Thoracic aorta (tissue), 2 donors: ENCODE measurements at regions not wholly inside any gene's neighbourhood (a gene's known extent, or its start where the extent isn't known, plus 50 kb on each side); places are given as distances from the start of the nearest gene placed in this dataset.

Experiments used
- ATAC-seq: fragments of 150-250 bp; one replicate; pipeline ENCODE4 v1.8.0; 2017; ENCODE audit warnings: low read depth; ENCODE audit not compliant: insufficient number of reproducible peaks, low FRiP score
- DNase-seq: peaks from one replicate; pipeline ENCODE4 v3.0.0-alpha.2; 2020; ENCODE audit warnings: low spot score
- H3K27ac ChIP-seq, 2 donors: fragments of 200-600 bp; sonication (generic); 1 replicate in 1 of 2; 2 replicates in 1 of 2; pipeline ENCODE4 v1.5.1; 2016; ENCODE audit warnings: mild to moderate bottlenecking in 2 of 2, moderate library complexity in 2 of 2
- H3K27me3 ChIP-seq: fragments of 200-600 bp; sonication (generic); replicated peaks from 2 replicates; pipeline ENCODE4 v1.6.0; 2016; ENCODE audit warnings: mild to moderate bottlenecking; ENCODE audit not compliant: insufficient read depth
- H3K36me3 ChIP-seq: fragments of 200-600 bp; sonication (generic); one replicate; pipeline ENCODE4 v1.5.1; 2016
- H3K4me1 ChIP-seq, 2 donors: fragments of 200-600 bp; sonication (generic); 1 replicate in 1 of 2; 2 replicates in 1 of 2; pipeline versions ENCODE4 v1.5.1 to v1.6.0; 2016; ENCODE audit warnings: low read depth in 2 of 2, mild to moderate bottlenecking in 1 of 2; ENCODE audit not compliant: control insufficient read depth in 1 of 2
- H3K4me3 ChIP-seq: fragments of 200-600 bp; sonication (generic); 2 replicates; pipeline ENCODE4 v1.5.1; 2016; ENCODE audit warnings: mild to moderate bottlenecking
- H3K9me3 ChIP-seq: fragments of 200-600 bp; sonication (generic); 2 replicates; pipeline ENCODE4 v1.5.1; 2016
- TF ChIP-seq, protein P1 (sequence below): fragments of 200-600 bp; sonication (generic); IDR thresholded peaks from one replicate; pipeline ENCODE4 v1.5.1; 2019; ENCODE audit warnings: antibody characterized with exemption

DNA sequence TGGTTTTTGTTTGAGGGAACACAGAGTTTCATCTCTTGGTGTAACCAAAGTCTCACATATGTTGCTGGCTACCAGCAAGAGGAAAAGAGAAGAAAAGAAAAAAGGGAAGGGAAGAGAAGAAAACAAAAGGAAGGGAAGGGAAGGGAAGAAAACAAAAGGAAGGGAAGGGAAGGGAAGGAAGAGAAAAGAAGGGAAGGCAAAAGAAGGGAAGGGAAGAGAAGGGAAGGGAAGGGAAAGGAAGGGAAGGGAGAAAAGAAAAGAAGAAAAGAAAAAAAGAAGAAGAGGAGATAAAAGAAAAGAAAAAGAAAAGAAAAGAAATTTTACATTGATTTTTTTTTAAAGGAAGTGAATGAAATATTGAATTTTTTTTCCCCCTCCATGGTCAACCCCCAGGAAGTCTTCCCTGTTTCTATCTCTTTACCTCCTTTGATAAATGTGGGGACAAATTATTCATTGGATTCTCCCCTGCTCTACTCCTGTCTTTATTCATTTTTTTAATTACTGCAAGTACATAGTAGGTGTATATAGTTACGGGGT is 228.0 kb downstream of the SHOX start:
- DNase-seq (no peak), ATAC-seq (no peak)
- no peaks in the 10 kb centered on the region for H3K4me1 ChIP-seq
- no peaks in the 10 kb centered on the region for H3K9me3 ChIP-seq
- no peak overlapping the region for H3K4me3 ChIP-seq
- no peak overlapping the region for H3K27ac ChIP-seq
- no peaks in the 10 kb centered on the region for H3K27me3 ChIP-seq
- TF ChIP-seq, protein P1, sequence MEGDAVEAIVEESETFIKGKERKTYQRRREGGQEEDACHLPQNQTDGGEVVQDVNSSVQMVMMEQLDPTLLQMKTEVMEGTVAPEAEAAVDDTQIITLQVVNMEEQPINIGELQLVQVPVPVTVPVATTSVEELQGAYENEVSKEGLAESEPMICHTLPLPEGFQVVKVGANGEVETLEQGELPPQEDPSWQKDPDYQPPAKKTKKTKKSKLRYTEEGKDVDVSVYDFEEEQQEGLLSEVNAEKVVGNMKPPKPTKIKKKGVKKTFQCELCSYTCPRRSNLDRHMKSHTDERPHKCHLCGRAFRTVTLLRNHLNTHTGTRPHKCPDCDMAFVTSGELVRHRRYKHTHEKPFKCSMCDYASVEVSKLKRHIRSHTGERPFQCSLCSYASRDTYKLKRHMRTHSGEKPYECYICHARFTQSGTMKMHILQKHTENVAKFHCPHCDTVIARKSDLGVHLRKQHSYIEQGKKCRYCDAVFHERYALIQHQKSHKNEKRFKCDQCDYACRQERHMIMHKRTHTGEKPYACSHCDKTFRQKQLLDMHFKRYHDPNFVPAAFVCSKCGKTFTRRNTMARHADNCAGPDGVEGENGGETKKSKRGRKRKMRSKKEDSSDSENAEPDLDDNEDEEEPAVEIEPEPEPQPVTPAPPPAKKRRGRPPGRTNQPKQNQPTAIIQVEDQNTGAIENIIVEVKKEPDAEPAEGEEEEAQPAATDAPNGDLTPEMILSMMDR: no peak
- no peaks in the 10 kb centered on the region for H3K36me3 ChIP-seq

DNA sequence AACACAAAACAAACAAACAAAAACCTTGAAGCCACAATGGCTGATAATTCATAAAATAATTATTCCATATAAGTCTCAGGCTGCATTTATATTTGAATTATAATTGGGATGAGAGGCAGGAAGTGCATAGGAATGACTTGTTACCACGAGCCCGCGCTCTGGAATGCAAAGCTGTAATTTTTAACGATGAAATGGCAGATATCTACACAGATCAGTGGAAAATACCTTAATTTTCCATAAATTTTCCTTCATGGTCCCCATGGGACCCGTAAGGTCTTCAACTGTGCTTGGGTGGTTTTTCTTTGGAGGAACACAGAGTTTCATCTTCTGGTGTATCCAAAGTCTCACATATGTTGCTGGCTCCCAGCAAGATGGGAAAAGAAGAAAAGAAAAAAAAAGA is 226.8 kb downstream of the SHOX start:
- H3K27ac ChIP-seq: no peak overlapping the region
- DNase-seq (no peak), ATAC-seq (no peak)
- TF ChIP-seq, protein P1: no peak
- H3K4me1 ChIP-seq: no peaks in the 10 kb centered on the region
- H3K4me3 ChIP-seq: no peak overlapping the region
- no peaks in the 10 kb centered on the region for H3K27me3 ChIP-seq
- no peaks in the 10 kb centered on the region for H3K36me3 ChIP-seq
- no peaks in the 10 kb centered on the region for H3K9me3 ChIP-seq

DNA sequence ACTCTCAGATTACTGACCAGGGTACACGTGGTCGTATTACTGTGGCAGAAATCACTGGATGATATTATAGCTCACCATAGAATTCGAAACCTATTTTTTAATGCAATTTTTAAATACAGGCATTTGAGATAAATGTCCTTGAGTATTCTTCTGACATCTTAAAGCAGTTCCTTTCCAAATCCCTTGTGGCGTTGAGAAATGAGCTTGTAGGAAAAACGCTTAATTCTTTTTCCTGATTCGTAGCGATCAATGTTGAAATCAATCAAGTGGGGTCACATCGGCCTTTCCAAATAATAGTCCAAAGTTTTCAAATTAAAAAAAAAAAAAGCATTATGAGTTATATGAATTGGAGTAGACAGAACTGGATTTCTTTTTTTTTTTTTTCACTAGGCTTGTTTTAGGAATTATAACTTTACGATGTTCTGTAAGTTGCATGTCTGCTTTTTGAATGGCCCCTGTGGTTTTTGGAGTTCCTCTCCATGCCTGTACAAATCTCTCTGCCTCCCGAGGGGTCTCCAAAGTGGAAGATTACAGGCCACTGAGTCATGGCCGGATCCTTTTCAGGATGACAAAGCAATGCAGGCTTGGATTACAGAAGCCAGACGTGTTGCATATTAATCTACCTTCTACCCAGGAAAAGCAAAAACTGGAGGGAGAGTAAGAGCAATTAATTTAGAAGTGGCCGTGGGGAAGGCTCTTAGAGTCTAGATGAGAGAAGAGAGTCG is 226.1 kb downstream of the SHOX start:
- no peak for DNase-seq

DNA sequence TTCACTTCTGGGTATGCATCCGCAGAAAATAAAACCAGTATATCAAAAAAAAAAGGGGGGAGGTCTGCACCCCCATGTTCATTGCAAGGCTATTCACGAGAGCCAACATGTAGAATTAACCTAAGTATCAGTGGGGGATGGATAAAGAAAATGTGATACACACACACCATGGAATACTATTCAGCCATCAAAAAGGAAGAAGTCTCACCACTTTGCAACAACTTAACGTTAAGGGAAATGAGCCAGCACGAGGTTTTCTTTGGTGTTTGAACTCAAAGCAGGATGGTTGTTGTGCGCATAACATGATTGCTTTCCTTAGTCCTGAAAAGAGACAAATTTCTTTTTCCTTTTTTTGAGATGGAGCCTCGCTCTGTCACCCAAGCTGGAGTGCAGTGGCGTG is 222.7 kb downstream of the SHOX start:
- no peak overlapping the region for H3K27ac ChIP-seq
- no peak for ATAC-seq
- no peak for DNase-seq
- no peaks in the 10 kb centered on the region for H3K27me3 ChIP-seq
- no peaks in the 10 kb centered on the region for H3K9me3 ChIP-seq
- no peak overlapping the region for H3K4me3 ChIP-seq
- no peaks in the 10 kb centered on the region for H3K4me1 ChIP-seq
- TF ChIP-seq, protein P1: no peak
- H3K36me3 ChIP-seq: no peaks in the 10 kb centered on the region

More for the DNA sequence above, 226.1 kb downstream of the SHOX start:
- no peaks in the 10 kb centered on the region for H3K4me1 ChIP-seq
- H3K9me3 ChIP-seq: no peaks in the 10 kb centered on the region
- no peak for ATAC-seq
- no peak overlapping the region for H3K27ac ChIP-seq
- TF ChIP-seq, protein P1: no peak
- H3K27me3 ChIP-seq: no peaks in the 10 kb centered on the region
- no peak overlapping the region for H3K4me3 ChIP-seq
- no peaks in the 10 kb centered on the region for H3K36me3 ChIP-seq

DNA sequence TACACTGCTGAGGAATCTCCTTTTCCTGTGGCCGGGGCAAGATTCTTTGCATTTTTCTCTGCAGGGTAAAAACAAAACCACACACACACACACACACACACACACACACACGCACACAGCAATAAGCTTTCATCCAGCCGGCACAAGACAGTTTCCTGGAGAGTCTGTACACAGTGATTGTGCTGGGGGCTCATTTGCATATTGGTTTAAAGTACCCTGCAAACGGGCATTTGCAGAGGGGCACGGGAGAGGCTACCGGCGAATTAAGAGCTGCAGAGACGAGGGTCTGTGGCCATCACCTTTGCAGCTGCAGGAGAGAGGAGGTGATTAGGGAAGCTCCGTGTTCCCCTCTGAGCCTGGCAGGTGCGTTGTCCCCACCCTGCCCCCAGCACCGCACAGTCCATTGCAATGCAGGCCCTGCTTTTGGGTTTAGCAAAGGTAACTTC is 219.9 kb downstream of the SHOX start:
- H3K27ac ChIP-seq: no peak overlapping the region
- no peak for ATAC-seq

More for the DNA sequence above, 219.9 kb downstream of the SHOX start:
- Histone ChIP-seq H3K9me3 (no peaks in the 10 kb centered on the region), H3K4me1 (no peaks in the 10 kb centered on the region), H3K27me3 (no peaks in the 10 kb centered on the region), H3K36me3 (no peaks in the 10 kb centered on the region), H3K4me3 (no peak overlapping the region)
- TF ChIP-seq, protein P1: no peak
- DNase-seq: no peak
